Activated T-helper 17 cell treated with anti-CD3 and anti-CD28 coated beads, Interleukin-2, amount 50 U/mL, for 72 hours (primary cell): ENCODE measurements at regions not wholly inside any gene's neighbourhood (a gene's known extent, or its start where the extent isn't known, plus 50 kb on each side); places are given as distances from the start of the nearest gene placed in this dataset.

Source experiments
- ATAC-seq: fragments of 150-1000 bp; cut with Tn5 transposase; replicated peaks from 2 replicates; pipeline ENCODE4 v1.10.0; 2021; ENCODE audit warnings: mild to moderate bottlenecking, moderate library complexity
- H3K27ac Mint-ChIP-seq: one replicate; pipeline ENCODE4 v1.8.0; 2022; ENCODE audit warnings: mixed read lengths
- H3K27me3 Mint-ChIP-seq: one replicate; pipeline ENCODE4 v1.8.0; 2022; ENCODE audit warnings: mixed read lengths
- H3K36me3 Mint-ChIP-seq: one replicate; pipeline ENCODE4 v1.8.0; 2022; ENCODE audit warnings: low read depth, mild to moderate bottlenecking, mixed read lengths
- H3K4me1 Mint-ChIP-seq: one replicate; pipeline ENCODE4 v1.8.0; 2022; ENCODE audit warnings: mixed read lengths
- H3K4me3 Mint-ChIP-seq: one replicate; pipeline ENCODE4 v1.8.0; 2022; ENCODE audit warnings: mild to moderate bottlenecking, mixed read lengths
- H3K9me3 Mint-ChIP-seq: one replicate; pipeline ENCODE4 v1.8.0; 2022; ENCODE audit warnings: mixed read lengths

- H3K36me3 Mint-ChIP-seq: no peaks in the 10 kb centered on the region
- no peak overlapping the region for H3K27ac Mint-ChIP-seq
- H3K4me1 Mint-ChIP-seq: no peaks in the 10 kb centered on the region
- H3K4me3 Mint-ChIP-seq: no peak overlapping the region
- H3K27me3 Mint-ChIP-seq: peaks cover 22% of the 10 kb centered on the region
- ATAC-seq: no peak
- no peaks in the 10 kb centered on the region for H3K9me3 Mint-ChIP-seq
Observed at GRCh38 chr13:43994999-43995859, 115.5 kb downstream of the LACC1 start.

GRCh38 chr13:43996221-43996620 is 116.5 kb downstream of the LACC1 start:
- H3K27ac Mint-ChIP-seq: no peak overlapping the region

GRCh38 chr13:44003481-44003880 is 123.8 kb downstream of the LACC1 start:
- Mint-ChIP-seq H3K9me3 (no peaks in the 10 kb centered on the region), H3K27me3 (peaks cover 30% of the 10 kb centered on the region), H3K4me3 (no peak overlapping the region), H3K4me1 (no peaks in the 10 kb centered on the region), H3K27ac (no peak overlapping the region), H3K36me3 (no peaks in the 10 kb centered on the region)
- no peak for ATAC-seq

More at GRCh38 chr13:43996221-43996620, 116.5 kb downstream of the LACC1 start:
- Mint-ChIP-seq H3K36me3 (no peaks in the 10 kb centered on the region), H3K9me3 (no peaks in the 10 kb centered on the region), H3K4me1 (no peaks in the 10 kb centered on the region), H3K4me3 (no peak overlapping the region), H3K27me3 (peaks cover 28% of the 10 kb centered on the region)
- ATAC-seq: no peak

GRCh38 chr13:44004878-44005277 is 125.2 kb downstream of the LACC1 start:
- H3K27ac Mint-ChIP-seq: no peak overlapping the region
- peaks cover 30% of the 10 kb centered on the region for H3K27me3 Mint-ChIP-seq
- H3K4me3 Mint-ChIP-seq: no peak overlapping the region
- H3K36me3 Mint-ChIP-seq: no peaks in the 10 kb centered on the region
- ATAC-seq: no peak
- H3K9me3 Mint-ChIP-seq: no peaks in the 10 kb centered on the region
- H3K4me1 Mint-ChIP-seq: no peaks in the 10 kb centered on the region

- Mint-ChIP-seq H3K27me3 (peaks cover 21% of the 10 kb centered on the region), H3K36me3 (no peaks in the 10 kb centered on the region), H3K4me1 (no peaks in the 10 kb centered on the region), H3K9me3 (no peaks in the 10 kb centered on the region), H3K4me3 (no peak overlapping the region), H3K27ac (no peak overlapping the region)
- ATAC-seq: no peak
Observed at GRCh38 chr13:44007451-44007850, 127.7 kb downstream of the LACC1 start.

GRCh38 chr13:44011036-44011435 is 131.3 kb downstream of the LACC1 start:
- no peak overlapping the region for H3K4me3 Mint-ChIP-seq

GRCh38 chr13:44012910-44013757 is 133.4 kb downstream of the LACC1 start:
- Mint-ChIP-seq H3K4me1 (no peaks in the 10 kb centered on the region), H3K27ac (no peak overlapping the region), H3K27me3 (peaks cover 12% of the 10 kb centered on the region), H3K9me3 (no peaks in the 10 kb centered on the region), H3K36me3 (no peaks in the 10 kb centered on the region), H3K4me3 (no peak overlapping the region)
- no peak for ATAC-seq

More at GRCh38 chr13:44011036-44011435, 131.3 kb downstream of the LACC1 start:
- H3K36me3 Mint-ChIP-seq: no peaks in the 10 kb centered on the region
- H3K27me3 Mint-ChIP-seq: peaks cover 5% of the 10 kb centered on the region
- no peak overlapping the region for H3K27ac Mint-ChIP-seq
- H3K9me3 Mint-ChIP-seq: no peaks in the 10 kb centered on the region
- ATAC-seq: no peak
- H3K4me1 Mint-ChIP-seq: no peaks in the 10 kb centered on the region

- H3K4me3 Mint-ChIP-seq: no peak overlapping the region
Observed at GRCh38 chr13:44013758-44014291, 134.1 kb downstream of the LACC1 start.

GRCh38 chr13:44014501-44014900 is 134.8 kb downstream of the LACC1 start:
- Mint-ChIP-seq H3K27ac (no peak overlapping the region), H3K27me3 (peaks cover 8% of the 10 kb centered on the region), H3K9me3 (no peaks in the 10 kb centered on the region), H3K4me3 (no peak overlapping the region), H3K36me3 (no peaks in the 10 kb centered on the region), H3K4me1 (no peaks in the 10 kb centered on the region)
- ATAC-seq: no peak

More at GRCh38 chr13:44013758-44014291, 134.1 kb downstream of the LACC1 start:
- Mint-ChIP-seq H3K36me3 (no peaks in the 10 kb centered on the region), H3K4me1 (no peaks in the 10 kb centered on the region), H3K27ac (no peak overlapping the region), H3K27me3 (peaks cover 13% of the 10 kb centered on the region), H3K9me3 (no peaks in the 10 kb centered on the region)
- no peak for ATAC-seq

GRCh38 chr13:44015118-44015517 is 135.4 kb downstream of the LACC1 start:
- H3K27ac Mint-ChIP-seq: no peak overlapping the region
- H3K27me3 Mint-ChIP-seq: peaks cover 8% of the 10 kb centered on the region
- H3K4me3 Mint-ChIP-seq: no peak overlapping the region

GRCh38 chr13:44015811-44016210 is 136.1 kb downstream of the LACC1 start:
- H3K4me3 Mint-ChIP-seq: no peak overlapping the region
- no peaks in the 10 kb centered on the region for H3K4me1 Mint-ChIP-seq

More at GRCh38 chr13:44015118-44015517, 135.4 kb downstream of the LACC1 start:
- no peak for ATAC-seq
- Mint-ChIP-seq H3K4me1 (no peaks in the 10 kb centered on the region), H3K9me3 (no peaks in the 10 kb centered on the region), H3K36me3 (no peaks in the 10 kb centered on the region)

GRCh38 chr13:44017756-44018309 is 138.1 kb downstream of the LACC1 start:
- H3K4me1 Mint-ChIP-seq: no peaks in the 10 kb centered on the region
- H3K4me3 Mint-ChIP-seq: no peak overlapping the region
- H3K36me3 Mint-ChIP-seq: no peaks in the 10 kb centered on the region
- H3K27me3 Mint-ChIP-seq: peaks cover 8% of the 10 kb centered on the region
- no peaks in the 10 kb centered on the region for H3K9me3 Mint-ChIP-seq
- no peak for ATAC-seq
- H3K27ac Mint-ChIP-seq: no peak overlapping the region

More at GRCh38 chr13:44015811-44016210, 136.1 kb downstream of the LACC1 start:
- H3K27ac Mint-ChIP-seq: no peak overlapping the region
- no peak for ATAC-seq
- no peaks in the 10 kb centered on the region for H3K36me3 Mint-ChIP-seq
- no peaks in the 10 kb centered on the region for H3K9me3 Mint-ChIP-seq
- peaks cover 8% of the 10 kb centered on the region for H3K27me3 Mint-ChIP-seq

- peaks cover 8% of the 10 kb centered on the region for H3K27me3 Mint-ChIP-seq
- no peaks in the 10 kb centered on the region for H3K4me1 Mint-ChIP-seq
- no peaks in the 10 kb centered on the region for H3K36me3 Mint-ChIP-seq
- ATAC-seq: no peak
- H3K27ac Mint-ChIP-seq: no peak overlapping the region
- no peaks in the 10 kb centered on the region for H3K9me3 Mint-ChIP-seq
- H3K4me3 Mint-ChIP-seq: no peak overlapping the region
Observed at GRCh38 chr13:44019651-44020050, 139.9 kb downstream of the LACC1 start.

- Mint-ChIP-seq H3K27ac (no peak overlapping the region), H3K4me3 (no peak overlapping the region), H3K4me1 (no peaks in the 10 kb centered on the region), H3K36me3 (no peaks in the 10 kb centered on the region), H3K27me3 (peaks cover 8% of the 10 kb centered on the region), H3K9me3 (no peaks in the 10 kb centered on the region)
- ATAC-seq: no peak
Observed at GRCh38 chr13:44021422-44021821, 141.7 kb downstream of the LACC1 start.
